ENCODE measurements at regions not wholly inside any gene's neighbourhood (a gene's known extent, or its start where the extent isn't known, plus 50 kb on each side); places are given as distances from the start of the nearest gene placed in this dataset.

- H3K36me3 Mint-ChIP-seq (ENCODE audit: insufficient read depth, unreplicated experiment), result no peaks in the 10 kb centered on the region
- intact Hi-C loops (cut with micrococcal nuclease; ENCODE audit: unreplicated experiment), result no loop called here
- CTCF ChIA-PET, result no interaction called here
- no peak for TF ChIP-seq CTCF (IDR thresholded peaks at IDR 0.05; ENCODE audit: unreplicated experiment)
- no TSS peak for BruUV-seq (replicated peaks)
- DNase-seq, result no peak
- no peak overlapping the region for H3K27ac Mint-ChIP-seq (ENCODE audit: unreplicated experiment)
- H3K9me3 Mint-ChIP-seq (ENCODE audit: low read depth, unreplicated experiment), result no peaks in the 10 kb centered on the region
- H3K27me3 Mint-ChIP-seq (ENCODE audit: unreplicated experiment), result peaks cover 9% of the 10 kb centered on the region
- H3K4me3 Mint-ChIP-seq (ENCODE audit: low read depth, unreplicated experiment), result no peak overlapping the region
- H3K4me1 Mint-ChIP-seq (ENCODE audit: low read depth, unreplicated experiment), result no peaks in the 10 kb centered on the region
Measured at GRCh38 chr6:16872543-16873235, 111.4 kb upstream of the ATXN1 start.

GRCh38 chr6:16871047-16871446 is 109.8 kb upstream of the ATXN1 start:
- CTCF ChIA-PET, result no interaction called here
- no peak for TF ChIP-seq CTCF (IDR thresholded peaks at IDR 0.05; ENCODE audit: unreplicated experiment)

GRCh38 chr6:16868968-16869367 is 107.7 kb upstream of the ATXN1 start:
- no peak for TF ChIP-seq CTCF (IDR thresholded peaks at IDR 0.05; ENCODE audit: unreplicated experiment)
- H3K27me3 Mint-ChIP-seq (ENCODE audit: unreplicated experiment), result peaks cover 9% of the 10 kb centered on the region
- no peaks in the 10 kb centered on the region for H3K36me3 Mint-ChIP-seq (ENCODE audit: insufficient read depth, unreplicated experiment)
- no peak overlapping the region for H3K4me3 Mint-ChIP-seq (ENCODE audit: low read depth, unreplicated experiment)
- no peaks in the 10 kb centered on the region for H3K4me1 Mint-ChIP-seq (ENCODE audit: low read depth, unreplicated experiment)
- CTCF ChIA-PET, result interaction anchor here (0.7 kb wide), 1 partner anchor 626 kb away, joined by 3 read pairs; no protein-coding TSS in a partner anchor
- no peak for DNase-seq
- intact Hi-C loops (cut with micrococcal nuclease; ENCODE audit: unreplicated experiment), result no loop called here
- H3K9me3 Mint-ChIP-seq (ENCODE audit: low read depth, unreplicated experiment), result no peaks in the 10 kb centered on the region
- no TSS peak for BruUV-seq (replicated peaks)
- no peak overlapping the region for H3K27ac Mint-ChIP-seq (ENCODE audit: unreplicated experiment)

More at GRCh38 chr6:16871047-16871446, 109.8 kb upstream of the ATXN1 start:
- no TSS peak for BruUV-seq (replicated peaks)
- intact Hi-C loops (cut with micrococcal nuclease; ENCODE audit: unreplicated experiment), result no loop called here
- Mint-ChIP-seq H3K4me3 (ENCODE audit: low read depth, unreplicated experiment) (no peak overlapping the region), H3K9me3 (ENCODE audit: low read depth, unreplicated experiment) (no peaks in the 10 kb centered on the region), H3K36me3 (ENCODE audit: insufficient read depth, unreplicated experiment) (no peaks in the 10 kb centered on the region), H3K4me1 (ENCODE audit: low read depth, unreplicated experiment) (no peaks in the 10 kb centered on the region), H3K27ac (ENCODE audit: unreplicated experiment) (no peak overlapping the region), H3K27me3 (ENCODE audit: unreplicated experiment) (peaks cover 9% of the 10 kb centered on the region)
- DNase-seq, result no peak

- intact Hi-C loops (cut with micrococcal nuclease; ENCODE audit: unreplicated experiment), result no loop called here
- peaks cover 2% of the 10 kb centered on the region for H3K9me3 Mint-ChIP-seq (ENCODE audit: low read depth, unreplicated experiment)
- H3K36me3 Mint-ChIP-seq (ENCODE audit: insufficient read depth, unreplicated experiment), result no peaks in the 10 kb centered on the region
- H3K27ac Mint-ChIP-seq (ENCODE audit: unreplicated experiment), result no peak overlapping the region
- no peak for TF ChIP-seq CTCF (IDR thresholded peaks at IDR 0.05; ENCODE audit: unreplicated experiment)
- CTCF ChIA-PET, result no interaction called here
- no peak for DNase-seq
- H3K4me1 Mint-ChIP-seq (ENCODE audit: low read depth, unreplicated experiment), result peaks cover 8% of the 10 kb centered on the region
- no TSS peak for BruUV-seq (replicated peaks)
- H3K27me3 Mint-ChIP-seq (ENCODE audit: unreplicated experiment), result no peaks in the 10 kb centered on the region
- H3K4me3 Mint-ChIP-seq (ENCODE audit: low read depth, unreplicated experiment), result no peak overlapping the region
Measured at GRCh38 chr6:16857969-16858592, 96.8 kb upstream of the ATXN1 start.

Data from Calu3 (cell line).